ENCODE measurements at regions not wholly inside any gene's neighbourhood (a gene's known extent, or its start where the extent isn't known, plus 50 kb on each side); places are given as distances from the start of the nearest gene placed in this dataset.

DNA sequence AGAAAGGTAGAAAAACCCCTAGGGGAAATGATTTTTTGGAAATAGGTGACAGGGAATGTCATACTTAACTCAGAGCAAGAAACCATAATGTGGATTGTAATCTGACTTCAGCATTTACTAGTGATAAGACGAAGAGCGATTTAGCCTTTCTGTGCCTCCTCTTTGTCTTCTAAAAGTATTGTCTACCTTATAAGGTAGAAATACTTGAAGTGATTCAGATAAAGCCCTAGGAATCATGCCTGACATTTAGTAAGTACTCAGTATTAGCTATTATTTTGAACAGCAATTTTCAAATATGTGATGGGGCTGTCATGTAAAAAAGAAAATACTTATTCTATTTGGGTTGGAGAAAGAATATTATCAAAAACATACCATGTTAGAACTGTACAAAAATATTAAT lies 525.9 kb upstream of the EYS start:
- no peak for DNase-seq (ENCODE audit: low read depth)
- TF ChIP-seq, protein P1, sequence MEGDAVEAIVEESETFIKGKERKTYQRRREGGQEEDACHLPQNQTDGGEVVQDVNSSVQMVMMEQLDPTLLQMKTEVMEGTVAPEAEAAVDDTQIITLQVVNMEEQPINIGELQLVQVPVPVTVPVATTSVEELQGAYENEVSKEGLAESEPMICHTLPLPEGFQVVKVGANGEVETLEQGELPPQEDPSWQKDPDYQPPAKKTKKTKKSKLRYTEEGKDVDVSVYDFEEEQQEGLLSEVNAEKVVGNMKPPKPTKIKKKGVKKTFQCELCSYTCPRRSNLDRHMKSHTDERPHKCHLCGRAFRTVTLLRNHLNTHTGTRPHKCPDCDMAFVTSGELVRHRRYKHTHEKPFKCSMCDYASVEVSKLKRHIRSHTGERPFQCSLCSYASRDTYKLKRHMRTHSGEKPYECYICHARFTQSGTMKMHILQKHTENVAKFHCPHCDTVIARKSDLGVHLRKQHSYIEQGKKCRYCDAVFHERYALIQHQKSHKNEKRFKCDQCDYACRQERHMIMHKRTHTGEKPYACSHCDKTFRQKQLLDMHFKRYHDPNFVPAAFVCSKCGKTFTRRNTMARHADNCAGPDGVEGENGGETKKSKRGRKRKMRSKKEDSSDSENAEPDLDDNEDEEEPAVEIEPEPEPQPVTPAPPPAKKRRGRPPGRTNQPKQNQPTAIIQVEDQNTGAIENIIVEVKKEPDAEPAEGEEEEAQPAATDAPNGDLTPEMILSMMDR (IDR thresholded peaks at IDR 0.05; ENCODE audit: low read length, missing control alignments): no peak
- H3K4me3 ChIP-seq (replicated peaks; ENCODE audit: low read depth, low read length): no peak overlapping the region

DNA sequence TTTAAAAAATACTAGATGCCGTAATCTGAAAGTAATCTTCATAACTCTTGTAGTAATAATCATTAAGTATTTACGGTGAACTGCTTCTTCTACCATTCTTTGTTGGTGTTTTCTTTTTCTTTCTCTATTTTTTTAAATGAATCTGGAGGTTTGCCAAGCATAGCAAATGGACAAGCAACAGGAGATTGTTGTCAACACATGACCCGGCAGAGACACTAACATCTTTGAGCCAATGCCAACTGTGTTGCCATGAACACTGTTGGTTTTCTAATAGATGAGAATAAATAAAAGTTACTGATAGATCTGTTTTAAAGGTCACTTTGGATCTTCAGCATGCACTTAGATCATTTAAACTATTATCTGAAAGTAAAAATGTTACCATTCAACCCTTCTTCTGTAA lies 523.6 kb upstream of the EYS start:
- H3K4me3 ChIP-seq (replicated peaks; ENCODE audit: low read depth, low read length): no peak overlapping the region
- DNase-seq (ENCODE audit: low read depth): no peak
- TF ChIP-seq, protein P1 (IDR thresholded peaks at IDR 0.05; ENCODE audit: low read length, missing control alignments): no peak

DNA sequence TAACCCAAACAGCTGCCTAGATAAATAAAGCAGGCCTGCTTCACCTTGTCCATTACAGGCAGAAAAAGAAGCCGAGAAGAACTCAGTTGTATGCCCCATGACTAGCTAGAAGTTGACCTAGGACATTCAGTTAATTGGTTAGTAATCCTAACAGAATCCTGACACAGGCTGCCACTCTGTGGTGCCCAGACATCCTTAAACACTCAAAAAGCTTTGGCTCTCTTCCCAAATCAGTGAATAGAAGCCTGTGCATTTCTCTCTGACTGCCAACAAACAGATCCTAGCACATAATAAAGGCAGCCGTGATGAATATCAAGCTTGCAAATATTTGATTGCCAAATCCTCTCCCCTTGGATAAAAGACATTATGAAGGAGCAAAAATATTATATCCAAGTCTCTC lies 519.1 kb upstream of the EYS start:
- H3K4me3 ChIP-seq (replicated peaks; ENCODE audit: low read depth, low read length): no peak overlapping the region
- TF ChIP-seq, protein P1 (IDR thresholded peaks at IDR 0.05; ENCODE audit: low read length, missing control alignments): no peak
- DNase-seq (ENCODE audit: low read depth): no peak

DNA sequence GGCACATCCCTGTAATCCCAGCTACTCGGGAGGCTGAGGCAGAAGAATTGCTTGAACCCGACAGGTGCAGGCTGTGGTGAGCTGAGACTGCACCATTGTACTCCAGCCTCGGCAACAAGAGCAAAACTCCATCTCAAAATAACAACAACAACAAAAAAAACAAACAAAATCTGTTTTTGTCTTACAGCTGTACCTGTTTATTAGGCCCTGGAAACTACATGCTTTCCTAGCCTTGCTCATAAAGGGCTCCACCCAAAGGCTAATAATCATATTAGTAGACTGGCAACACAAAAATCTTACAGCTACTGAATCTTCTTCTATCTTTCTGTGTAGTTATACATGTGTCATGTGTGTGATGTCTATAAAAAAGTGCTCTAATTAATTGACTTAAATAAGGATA lies 503.9 kb upstream of the EYS start:
- TF ChIP-seq, protein P1 (IDR thresholded peaks at IDR 0.05; ENCODE audit: low read length, missing control alignments): no peak

DNA sequence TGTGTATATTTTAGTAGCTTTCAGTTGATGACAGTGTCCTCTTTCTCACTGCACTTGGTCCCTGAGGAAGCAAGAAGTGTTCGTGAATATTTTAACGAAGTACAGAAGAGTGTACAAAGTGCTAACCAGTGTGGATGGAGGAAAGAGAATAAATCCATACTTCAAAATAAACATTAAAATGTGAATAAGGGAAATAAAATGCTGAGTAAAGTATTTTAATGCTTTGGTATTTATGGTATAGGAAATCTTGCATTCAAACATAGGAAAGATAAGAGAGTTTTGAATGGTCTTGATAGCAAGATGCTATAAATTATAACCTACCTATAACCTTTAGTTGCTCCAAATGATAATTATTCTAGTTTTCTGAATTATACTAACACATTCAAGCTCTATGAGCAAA lies 493.4 kb upstream of the EYS start:
- DNase-seq (ENCODE audit: low read depth): no peak
- TF ChIP-seq, protein P1 (IDR thresholded peaks at IDR 0.05; ENCODE audit: low read length, missing control alignments): no peak
- no peak overlapping the region for H3K4me3 ChIP-seq (replicated peaks; ENCODE audit: low read depth, low read length)

More for the DNA sequence above, 503.9 kb upstream of the EYS start:
- no peak for DNase-seq (ENCODE audit: low read depth)
- no peak overlapping the region for H3K4me3 ChIP-seq (replicated peaks; ENCODE audit: low read depth, low read length)

DNA sequence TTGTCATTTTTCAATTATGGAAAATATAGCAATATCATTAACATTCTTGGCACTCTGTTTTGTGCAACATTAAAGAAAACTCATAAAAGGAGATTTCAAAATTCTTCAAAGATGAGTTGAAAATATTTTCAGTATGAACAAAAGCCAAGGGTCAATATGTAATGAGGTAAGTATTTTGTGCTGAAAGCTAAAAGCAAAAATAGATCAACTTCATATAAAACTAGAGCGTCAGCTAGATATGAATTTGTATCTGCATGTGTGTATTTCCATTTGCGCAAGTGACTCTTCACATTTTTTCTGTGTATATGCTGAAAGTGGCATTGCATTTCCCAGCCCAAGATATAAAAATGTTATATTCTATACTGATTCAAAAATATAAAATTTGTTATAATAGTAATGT lies 492.1 kb upstream of the EYS start:
- TF ChIP-seq, protein P1 (IDR thresholded peaks at IDR 0.05; ENCODE audit: low read length, missing control alignments): no peak
- H3K4me3 ChIP-seq (replicated peaks; ENCODE audit: low read depth, low read length): no peak overlapping the region
- DNase-seq (ENCODE audit: low read depth): no peak

DNA sequence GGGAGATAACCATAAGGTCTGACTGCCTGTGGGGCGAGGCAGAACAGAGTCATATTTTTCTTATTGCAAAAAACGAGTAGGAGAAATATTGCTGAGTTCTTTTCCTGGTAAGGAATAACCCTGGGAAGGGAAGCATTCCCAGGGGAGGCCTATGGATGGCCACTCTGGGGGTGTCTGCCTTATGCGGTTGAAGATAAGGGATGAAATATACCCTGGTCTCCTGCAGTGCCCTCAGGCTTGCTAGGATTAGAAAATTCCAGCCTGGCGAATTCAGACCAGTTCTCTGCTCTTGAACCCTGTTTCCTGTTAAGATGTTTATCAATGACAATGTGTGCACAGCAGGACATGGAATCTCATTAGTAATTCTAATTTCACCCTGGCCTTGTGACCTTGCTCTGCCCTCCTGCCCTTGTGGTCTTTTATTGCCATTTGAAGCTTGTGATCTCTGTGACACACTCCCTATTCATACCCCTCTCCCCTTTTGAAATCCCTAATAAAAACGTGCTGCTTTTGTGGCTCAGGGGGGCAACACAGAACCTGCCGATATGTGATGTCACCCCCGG lies 491.1 kb upstream of the EYS start:
- H3K4me3 ChIP-seq (replicated peaks; ENCODE audit: low read depth, low read length): no peak overlapping the region
- DNase-seq (ENCODE audit: low read depth): no peak
- TF ChIP-seq, protein P1 (IDR thresholded peaks at IDR 0.05; ENCODE audit: low read length, missing control alignments): no peak

All from fibroblast of pulmonary artery (primary cell).